ENCODE measurements at regions not wholly inside any gene's neighbourhood (a gene's known extent, or its start where the extent isn't known, plus 50 kb on each side); places are given as distances from the start of the nearest gene placed in this dataset.

- DNase-seq (ENCODE audit: low read depth in 2 of 2): no peak
Observed at GRCh38 chr6:109295109-109295773, 87.0 kb downstream of the CD164 start.

DNA sequence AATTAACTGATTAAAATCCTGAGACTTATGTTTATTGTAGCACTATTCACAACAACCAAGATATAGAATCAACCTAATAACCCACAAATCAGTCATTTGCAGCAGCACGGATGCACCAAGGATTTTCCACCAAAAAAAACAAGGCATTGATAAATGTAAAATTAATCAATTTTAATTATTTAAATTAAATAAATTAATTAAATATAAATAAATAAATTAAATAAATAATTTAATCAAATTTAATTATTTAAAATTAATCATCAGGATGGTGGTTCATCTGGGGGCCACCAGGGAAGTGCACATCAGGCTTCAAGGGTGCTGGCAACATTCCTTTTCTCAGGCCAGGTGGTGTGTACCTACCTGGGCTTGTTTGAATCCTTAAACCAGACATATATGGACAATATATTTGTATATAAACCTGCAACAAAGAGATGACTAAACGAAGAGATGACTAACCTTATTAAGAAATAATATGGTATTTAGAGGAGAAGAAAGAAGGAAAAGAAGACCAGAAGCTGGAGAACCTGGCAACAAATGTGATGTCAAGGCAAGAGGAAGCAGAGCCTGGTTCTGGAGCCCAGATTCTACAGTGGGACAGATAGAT is 89.2 kb downstream of the CD164 start:
- no peak for DNase-seq (ENCODE audit: low read depth in 2 of 2)

DNA sequence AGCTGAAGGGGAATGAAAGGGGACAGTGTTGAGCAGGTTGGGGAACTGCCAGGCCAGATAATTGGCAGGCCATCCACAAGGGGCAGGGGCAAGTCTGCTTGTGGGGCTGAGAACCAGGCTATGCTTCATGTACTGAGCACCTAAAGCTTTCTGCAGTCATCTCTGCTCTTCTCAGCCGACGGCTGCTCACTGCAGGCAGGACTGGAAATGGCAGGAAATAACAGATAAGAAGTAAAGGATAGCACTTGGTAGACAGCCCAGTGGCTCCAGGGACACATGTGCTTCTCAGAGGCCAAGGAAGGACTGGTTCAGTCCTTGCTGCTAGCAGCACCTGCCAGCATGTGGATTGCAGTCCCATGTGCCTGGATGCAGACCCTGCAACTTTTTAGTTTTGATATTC is 89.8 kb downstream of the CD164 start:
- no peak for DNase-seq (ENCODE audit: low read depth in 2 of 2)

GRCh38 chr6:109291902-109292301 is 90.4 kb downstream of the CD164 start:
- DNase-seq (ENCODE audit: low read depth in 2 of 2): no peak

GRCh38 chr6:109290143-109290931 is 91.9 kb downstream of the CD164 start:
- no peak for DNase-seq (ENCODE audit: low read depth in 2 of 2)

GRCh38 chr6:109285366-109285765 is 96.9 kb downstream of the CD164 start:
- no peak for DNase-seq (ENCODE audit: low read depth in 2 of 2)

GRCh38 chr6:109284675-109285074 is 97.6 kb downstream of the CD164 start:
- DNase-seq (ENCODE audit: low read depth in 2 of 2): no peak

- DNase-seq (ENCODE audit: low read depth in 2 of 2): no peak
Observed at GRCh38 chr6:109282756-109283155, 99.5 kb downstream of the CD164 start.

DNA sequence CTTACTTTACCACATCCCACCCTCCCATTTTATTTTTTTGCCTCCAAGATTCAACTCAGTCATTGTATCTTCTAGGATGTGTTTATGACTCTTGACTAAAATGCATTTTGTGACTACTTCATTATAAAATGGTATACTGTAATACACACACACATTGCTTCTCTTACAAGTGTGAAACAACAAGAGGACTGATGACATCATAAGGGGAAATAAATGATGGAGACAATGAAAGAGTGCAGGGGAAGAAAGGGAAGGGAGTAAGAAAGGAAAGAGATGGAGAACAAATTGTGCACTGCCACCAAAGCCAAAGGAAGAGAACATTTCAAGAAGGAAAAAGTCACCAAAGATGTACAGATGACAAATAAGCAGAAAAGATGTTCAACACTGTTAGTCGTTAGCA is 102.6 kb downstream of the CD164 start:
- no peak for DNase-seq (ENCODE audit: low read depth in 2 of 2)

DNA sequence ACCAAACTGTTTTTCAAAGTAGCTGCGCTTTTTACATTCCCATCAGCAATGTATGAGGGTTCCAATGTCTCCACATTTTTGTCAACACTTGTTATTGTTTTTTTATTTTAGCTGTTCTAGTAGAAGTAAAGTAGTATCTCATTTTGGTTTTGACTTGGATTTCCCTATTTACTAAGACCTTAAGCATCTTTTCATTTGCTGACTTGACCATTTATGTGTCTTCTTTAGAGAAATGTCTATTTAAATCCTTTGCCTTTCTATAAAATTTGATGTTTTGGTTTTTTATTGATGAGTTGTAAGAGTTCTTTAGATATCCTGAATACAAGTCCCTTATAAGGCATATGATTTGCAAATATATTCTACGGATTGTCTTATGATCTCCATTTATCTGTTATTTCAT is 110.6 kb downstream of the CD164 start:
- DNase-seq (ENCODE audit: low read depth in 2 of 2): no peak

GRCh38 chr6:109269953-109270517 is 112.2 kb downstream of the CD164 start:
- DNase-seq (ENCODE audit: low read depth in 2 of 2): no peak

DNA sequence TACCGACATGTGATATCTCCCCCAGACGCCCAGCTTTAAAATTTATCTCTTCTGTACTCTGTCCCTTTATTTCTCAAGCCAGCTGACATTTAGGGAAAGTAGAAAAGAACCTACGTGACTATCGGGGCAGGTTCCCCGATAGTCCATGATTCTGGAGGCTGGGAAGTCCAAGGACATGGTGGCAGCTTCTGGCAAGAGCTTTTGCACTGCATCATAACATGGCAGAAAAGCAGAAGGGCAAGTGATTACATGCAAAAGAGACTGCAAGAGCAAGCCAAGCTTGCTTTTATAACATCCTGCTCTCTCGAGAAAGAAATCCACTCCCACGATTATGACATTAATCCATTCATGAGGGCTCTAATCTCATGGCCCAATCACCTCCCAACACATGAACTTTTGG is 113.2 kb downstream of the CD164 start:
- no peak for DNase-seq (ENCODE audit: low read depth in 2 of 2)

DNA sequence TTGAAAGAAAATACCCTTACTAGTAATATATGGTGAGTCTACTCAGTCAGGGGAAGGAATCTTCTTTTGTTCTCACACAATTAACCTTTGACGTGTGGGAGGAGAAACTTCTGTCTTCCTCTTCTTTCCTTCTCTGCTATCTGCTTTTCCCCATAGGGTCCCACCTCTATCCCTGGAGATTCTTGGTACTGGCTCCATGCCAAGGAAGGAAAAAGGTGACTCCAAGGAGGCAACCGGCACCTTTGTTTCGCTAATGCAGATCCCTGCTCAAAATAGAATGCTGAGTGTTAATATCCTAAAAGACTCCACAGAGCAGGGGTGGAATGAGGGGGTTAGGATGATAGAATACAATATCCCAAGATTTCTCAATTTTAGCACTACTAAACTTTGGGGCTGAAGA is 116.7 kb downstream of the CD164 start:
- no peak for DNase-seq (ENCODE audit: low read depth in 2 of 2)

GRCh38 chr6:109263873-109264700 is 118.2 kb downstream of the CD164 start:
- no peak for DNase-seq (ENCODE audit: low read depth in 2 of 2)

- no peak for DNase-seq (ENCODE audit: low read depth in 2 of 2)
Observed at GRCh38 chr6:109262261-109262660, 120.0 kb downstream of the CD164 start.

- no peak for DNase-seq (ENCODE audit: low read depth in 2 of 2)
Observed at GRCh38 chr6:109261811-109262210, 120.5 kb downstream of the CD164 start.

- DNase-seq (ENCODE audit: low read depth in 2 of 2): no peak
Observed at GRCh38 chr6:109260701-109261100, 121.6 kb downstream of the CD164 start.

DNA sequence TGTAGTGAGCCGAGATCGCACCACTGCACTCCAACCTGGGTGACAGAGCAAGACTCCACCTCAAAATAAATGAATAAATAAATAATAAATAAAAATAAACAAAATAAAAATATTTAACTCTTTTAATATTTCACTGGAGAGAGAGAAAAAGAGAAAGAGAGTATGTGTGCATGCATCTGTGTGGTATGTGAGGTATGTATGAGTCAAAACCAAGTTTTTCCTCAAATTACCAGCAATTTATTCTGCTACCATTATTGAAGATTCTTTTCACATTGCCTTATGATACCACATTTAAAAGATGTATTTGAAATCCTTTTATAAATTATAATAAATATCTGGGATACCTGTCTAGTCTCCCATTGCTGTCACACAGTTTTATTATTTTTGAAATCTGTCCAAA is 122.1 kb downstream of the CD164 start:
- no peak for DNase-seq (ENCODE audit: low read depth in 2 of 2)

DNA sequence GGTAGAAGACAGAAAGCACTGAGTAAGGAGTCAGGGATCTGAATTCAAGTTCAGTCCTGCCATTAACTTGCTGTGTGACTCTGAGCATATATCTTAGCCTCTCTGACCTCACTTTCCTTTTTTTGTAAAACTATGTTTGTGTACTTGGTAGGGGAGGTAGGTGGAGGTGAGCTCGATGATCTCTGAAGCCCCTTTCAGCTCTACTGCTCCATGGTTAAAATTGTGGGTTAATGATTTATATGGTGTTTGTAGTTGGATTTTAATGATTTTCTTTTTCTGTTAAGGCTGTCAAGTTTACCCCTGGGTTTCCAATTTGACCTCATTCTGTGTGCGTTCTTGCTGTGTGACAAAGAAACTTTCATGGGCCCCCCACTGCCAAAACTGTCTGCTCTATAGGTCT is 124.1 kb downstream of the CD164 start:
- DNase-seq (ENCODE audit: low read depth in 2 of 2): no peak

GRCh38 chr6:109257494-109257893 is 124.8 kb downstream of the CD164 start:
- no peak for DNase-seq (ENCODE audit: low read depth in 2 of 2)

DNA sequence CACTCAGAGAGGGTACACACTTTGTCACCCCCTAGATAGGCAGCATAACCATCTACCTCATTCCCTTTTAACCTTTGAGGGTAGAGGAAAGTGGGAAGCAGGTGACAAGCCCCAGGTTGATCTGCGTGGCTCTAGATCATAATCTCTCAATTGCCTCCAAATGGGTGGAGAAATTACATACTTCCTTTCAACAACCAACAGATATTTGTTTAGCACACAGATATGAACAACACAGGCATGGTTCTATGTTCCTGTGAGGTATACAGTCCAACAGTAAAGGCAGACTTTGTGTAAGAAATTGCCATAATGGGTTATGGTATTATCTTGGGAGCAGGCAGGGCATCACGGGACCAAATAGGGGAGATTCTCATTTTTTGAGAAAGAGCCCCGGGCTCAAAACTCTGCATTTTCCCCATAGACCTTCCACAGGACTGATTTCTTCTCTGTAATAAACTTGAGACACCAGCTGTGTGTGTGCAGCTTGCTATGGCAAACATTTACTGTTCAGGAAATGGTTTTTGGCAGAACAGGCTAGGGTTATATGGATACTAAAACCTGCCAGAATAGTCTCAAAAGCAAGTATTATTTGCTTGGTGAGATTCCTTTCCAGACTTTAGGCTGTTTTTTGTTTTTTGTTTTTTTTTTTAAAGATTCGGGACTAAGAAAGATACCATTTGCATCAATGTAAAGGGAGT is 126.2 kb downstream of the CD164 start:
- DNase-seq (ENCODE audit: low read depth in 2 of 2): no peak
